A549 (cell line): ENCODE measurements at regions not wholly inside any gene's neighbourhood (a gene's known extent, or its start where the extent isn't known, plus 50 kb on each side); places are given as distances from the start of the nearest gene placed in this dataset.

Source experiments
- ATAC-seq, 2 experiments: fragments of 200-7000 bp in 1 of 2; fragments of >200 bp in 1 of 2; cut with Nextera tagmentation in 1 of 2; cut with Tn5 transposase in 1 of 2; 3 replicates each; pipeline versions ENCODE4 v1.8.0 to v1.9.1; 2018 to 2020; ENCODE audit warnings: mild to moderate bottlenecking in 1 of 2, moderate library complexity in 1 of 2
- CTCF ChIA-PET: fragments of 300-600 bp; sonication (Branson Sonifier 250); formaldehyde crosslinking; extraction: SDS; loops from one replicate; lab custom pipeline; 2021; ENCODE audit warnings: antibody characterized with exemption, inconsistent platforms; lab: Yijun Ruan, JAX
- POLR2A ChIA-PET: fragments of 350-600 bp; formaldehyde crosslinking; extraction: SDS; loops from one replicate; lab custom pipeline; 2021; ENCODE audit warnings: antibody characterized with exemption, inconsistent platforms; lab: Yijun Ruan, JAX
- DNase-seq, 2 experiments: peaks; one replicate each; pipeline versions ENCODE4 v3.0.0 to v3.0.0-alpha.2; 2011 to 2016; ENCODE audit warnings: low read depth in 1 of 2, low spot score in 1 of 2
- FAIRE-seq: peaks from 2 replicates; lab custom pipeline; 2011; peaks lifted over from hg19 to GRCh38; lab: Jason Lieb, UNC
- H3K27ac ChIP-seq, 2 experiments: fragments of >200 bp; sonication (Bioruptor Twin); formaldehyde crosslinking; 3 replicates each; pipeline ENCODE4 v1.5.1; 2016 to 2017
- H3K4me1 ChIP-seq: fragments of >200 bp; sonication (Bioruptor Twin); formaldehyde crosslinking; 3 replicates; pipeline ENCODE4 v1.6.1; 2016
- H3K4me2 ChIP-seq: fragments of >200 bp; sonication (Bioruptor Twin); formaldehyde crosslinking; 3 replicates; pipeline ENCODE4 v1.6.1; 2016
- H3K4me3 ChIP-seq: fragments of >200 bp; sonication (Bioruptor Twin); formaldehyde crosslinking; 3 replicates; pipeline ENCODE4 v1.5.1; 2016
- H3K9me3 ChIP-seq: fragments of >200 bp; sonication (Bioruptor Twin); formaldehyde crosslinking; 3 replicates; pipeline ENCODE4 v1.6.1; 2016
- BHLHE40 ChIP-seq: IDR thresholded peaks from 2 replicates; pipeline ENCODE4 v1.6.1; 2012; ENCODE audit warnings: low read depth, low read length, inconsistent platforms
- CBX2 ChIP-seq: fragments of 200-600 bp; sonication (generic); IDR thresholded peaks from 2 replicates; pipeline ENCODE4 v1.6.1; 2016; ENCODE audit warnings: low read depth, mild to moderate bottlenecking, borderline replicate concordance
- CEBPB ChIP-seq, 2 experiments: fragments of >200 bp in 1 of 2; sonication (Bioruptor Twin) in 1 of 2; formaldehyde crosslinking in 1 of 2; IDR thresholded peaks; 2 replicates each; pipeline ENCODE4 v1.6.1; 2012 to 2016
- CHD4 ChIP-seq: fragments of 200-600 bp; sonication (generic); IDR thresholded peaks from 2 replicates; pipeline ENCODE4 v1.6.1; 2016; ENCODE audit warnings: antibody characterized with exemption, mild to moderate bottlenecking, borderline replicate concordance
- EHF ChIP-seq: fragments of 250-450 bp; sonication (Bioruptor Pico); IDR thresholded peaks from 2 replicates; pipeline ENCODE4 v1.5.0; 2020; ENCODE audit warnings: mild to moderate bottlenecking
- EP300 ChIP-seq, 2 experiments: fragments of >200 bp; sonication (Bioruptor Twin); formaldehyde crosslinking; IDR thresholded peaks; 2 replicates in 1 of 2; 3 replicates in 1 of 2; pipeline ENCODE4 v1.6.1; 2016 to 2017
- FOSL2 ChIP-seq, 2 experiments: fragments of 450-650 bp in 1 of 2; fragments of >200 bp in 1 of 2; sonication (Bioruptor Twin) in 1 of 2; formaldehyde crosslinking; IDR thresholded peaks; 2 replicates each; pipeline versions ENCODE4 v1.5.0 to v1.6.1; 2016 to 2020; ENCODE audit warnings: mild to moderate bottlenecking in 1 of 2, moderate library complexity in 1 of 2
- GATA3 ChIP-seq: IDR thresholded peaks from 2 replicates; pipeline ENCODE4 v1.6.1; 2012; ENCODE audit warnings: borderline replicate concordance
- HOXB13 ChIP-seq: fragments of 250-450 bp; sonication (Bioruptor Pico); IDR thresholded peaks from 2 replicates; pipeline ENCODE4 v1.5.0; 2020; ENCODE audit warnings: low read depth, mild to moderate bottlenecking, moderate library complexity
- JUN ChIP-seq, 2 experiments: fragments of >200 bp; sonication (Bioruptor Twin); formaldehyde crosslinking; IDR thresholded peaks; 2 replicates in 1 of 2; 3 replicates in 1 of 2; pipeline ENCODE4 v1.6.1; 2016 to 2017
- JUNB ChIP-seq: fragments of >200 bp; sonication (Bioruptor Twin); formaldehyde crosslinking; IDR thresholded peaks from 2 replicates; pipeline ENCODE4 v1.6.1; 2016
- KDM1A ChIP-seq: fragments of 200-600 bp; sonication (generic); IDR thresholded peaks from 2 replicates; pipeline ENCODE4 v1.6.1; 2016; ENCODE audit warnings: low read depth, mild to moderate bottlenecking
- KDM5A ChIP-seq: fragments of 200-600 bp; sonication (generic); IDR thresholded peaks from 2 replicates; pipeline ENCODE4 v1.6.1; 2016; ENCODE audit warnings: antibody characterized with exemption, mild to moderate bottlenecking
- MAZ ChIP-seq: fragments of 150-350 bp; IDR thresholded peaks from 2 replicates; pipeline ENCODE4 v1.6.1; 2014; ENCODE audit warnings: antibody characterized with exemption, low read depth, low read length, borderline replicate concordance
- POLR2A ChIP-seq: IDR thresholded peaks from 2 replicates; pipeline ENCODE4 v1.6.1; 2012; ENCODE audit warnings: mild to moderate bottlenecking, low read length
- POLR2AphosphoS2 ChIP-seq: conservative IDR thresholded peaks from 2 replicates; pipeline ENCODE4 v1.6.1; 2012; ENCODE audit warnings: low read length, improper control_type of control experiment, inconsistent platforms
- RAD21 ChIP-seq, 2 experiments: fragments of >200 bp in 1 of 2; sonication (Bioruptor Twin) in 1 of 2; formaldehyde crosslinking in 1 of 2; IDR thresholded peaks in 1 of 2; conservative IDR thresholded peaks in 1 of 2; 2 replicates in 1 of 2; 3 replicates in 1 of 2; pipeline ENCODE4 v1.6.1; 2012 to 2018; ENCODE audit warnings: inconsistent platforms in 1 of 2
- RARB ChIP-seq: fragments of 250-450 bp; sonication (Bioruptor Pico); IDR thresholded peaks from 2 replicates; pipeline ENCODE4 v1.8.0; 2021; ENCODE audit warnings: mild to moderate bottlenecking, moderate library complexity
- RCOR1 ChIP-seq: fragments of 150-350 bp; IDR thresholded peaks from 2 replicates; pipeline ENCODE4 v1.6.1; 2014; ENCODE audit warnings: antibody characterized with exemption, low read length, low read depth
- RFX5 ChIP-seq: fragments of 450-650 bp; IDR thresholded peaks from 2 replicates; pipeline ENCODE4 v1.7.1; 2014; ENCODE audit warnings: antibody characterized with exemption, mild to moderate bottlenecking, moderate library complexity
- SMC3 ChIP-seq: fragments of >200 bp; sonication (Bioruptor Twin); formaldehyde crosslinking; IDR thresholded peaks from 3 replicates; pipeline ENCODE4 v1.6.1; 2018; ENCODE audit warnings: inconsistent platforms
- TFCP2L1 ChIP-seq: fragments of 250-450 bp; sonication (Bioruptor Pico); IDR thresholded peaks from 2 replicates; pipeline ENCODE4 v1.5.0; 2021; ENCODE audit warnings: mild to moderate bottlenecking
- ZFP36 ChIP-seq: fragments of 450-650 bp; IDR thresholded peaks from 2 replicates; pipeline ENCODE4 v1.6.1; 2014; ENCODE audit warnings: borderline replicate concordance; ENCODE audit not compliant: partially characterized antibody
- WGBS: methylation state at CpG from one replicate; pipeline ENCODE4 v1.1.6; 2017; ENCODE audit errors: missing lambda C conversion rate; 5-methylcytosine and 5-hydroxymethylcytosine counted together
- TF ChIP-seq, protein P1 (sequence below): fragments of 250-450 bp; sonication (Bioruptor Pico); IDR thresholded peaks from 2 replicates; pipeline ENCODE4 v1.5.0; 2021; ENCODE audit warnings: mild to moderate bottlenecking, moderate library complexity, borderline replicate concordance
- TF ChIP-seq, protein P2 (sequence below): IDR thresholded peaks from 2 replicates; pipeline ENCODE4 v1.6.1; 2012
- TF ChIP-seq, protein P3 (sequence below): IDR thresholded peaks from 2 replicates; pipeline ENCODE4 v1.6.1; 2012
- TF ChIP-seq, protein P4 (sequence below): IDR thresholded peaks from 2 replicates; pipeline ENCODE4 v1.6.1; 2012; ENCODE audit warnings: low read depth, borderline replicate concordance
- TF ChIP-seq, protein P5 (sequence below): fragments of >200 bp; sonication (Bioruptor Twin); formaldehyde crosslinking; IDR thresholded peaks from 3 replicates; pipeline ENCODE4 v1.5.1; 2016
- TF ChIP-seq, protein P6 (sequence below): fragments of >200 bp; sonication (Bioruptor Twin); formaldehyde crosslinking; IDR thresholded peaks from 3 replicates; pipeline ENCODE4 v1.6.1; 2016
- TF ChIP-seq, protein P7 (sequence below): fragments of >200 bp; sonication (Bioruptor Twin); formaldehyde crosslinking; IDR thresholded peaks from 2 replicates; pipeline ENCODE4 v1.6.1; 2016

DNA sequence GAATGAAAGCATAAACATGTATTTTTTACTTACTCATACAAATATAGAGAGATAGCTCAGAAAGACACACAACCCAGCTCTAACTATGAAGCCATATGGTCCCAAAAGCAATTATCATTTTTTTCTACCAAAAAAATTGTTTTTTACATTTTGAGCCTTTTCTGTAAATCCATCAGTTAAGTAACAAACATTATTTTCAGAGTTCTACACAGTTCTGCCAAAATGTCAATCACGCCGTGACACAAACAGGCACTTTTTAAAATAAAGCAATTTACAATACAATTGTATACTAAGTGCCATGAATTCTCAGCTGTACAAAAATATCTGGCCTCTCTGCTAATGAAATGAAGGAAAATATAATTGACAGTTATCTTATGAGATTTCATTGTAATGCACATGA lies 201.4 kb upstream of the ID4 start:
- Histone ChIP-seq H3K4me2 (no peak overlapping the region), H3K9me3 (no peaks in the 10 kb centered on the region), H3K4me3 (no peak overlapping the region)
- FAIRE-seq, result no peak
- POLR2A ChIA-PET, result no interaction called here
- ATAC-seq, result no peak
- TF ChIP-seq CBX2 (no peak), RCOR1 (no peak), JUN (IDR thresholded peaks at IDR 0.05) (no peak), POLR2AphosphoS2 (no peak), MAZ (no peak), POLR2A (no peak), RAD21 (conservative IDR thresholded peaks at IDR 0.05 in 1 of 2, IDR thresholded peaks at IDR 0.05 in 1 of 2) (no peak), TFCP2L1 (CRISPR knock-in tag) (no peak), HOXB13 (no peak), RFX5 (no peak), EP300 (IDR thresholded peaks at IDR 0.05) (no peak), ZFP36 (no peak), FOSL2 (IDR thresholded peaks at IDR 0.05) (no peak), FOSL2 (CRISPR knock-in tag; IDR thresholded peaks at IDR 0.05) (no peak), CHD4 (no peak)
- TF ChIP-seq, protein P1, sequence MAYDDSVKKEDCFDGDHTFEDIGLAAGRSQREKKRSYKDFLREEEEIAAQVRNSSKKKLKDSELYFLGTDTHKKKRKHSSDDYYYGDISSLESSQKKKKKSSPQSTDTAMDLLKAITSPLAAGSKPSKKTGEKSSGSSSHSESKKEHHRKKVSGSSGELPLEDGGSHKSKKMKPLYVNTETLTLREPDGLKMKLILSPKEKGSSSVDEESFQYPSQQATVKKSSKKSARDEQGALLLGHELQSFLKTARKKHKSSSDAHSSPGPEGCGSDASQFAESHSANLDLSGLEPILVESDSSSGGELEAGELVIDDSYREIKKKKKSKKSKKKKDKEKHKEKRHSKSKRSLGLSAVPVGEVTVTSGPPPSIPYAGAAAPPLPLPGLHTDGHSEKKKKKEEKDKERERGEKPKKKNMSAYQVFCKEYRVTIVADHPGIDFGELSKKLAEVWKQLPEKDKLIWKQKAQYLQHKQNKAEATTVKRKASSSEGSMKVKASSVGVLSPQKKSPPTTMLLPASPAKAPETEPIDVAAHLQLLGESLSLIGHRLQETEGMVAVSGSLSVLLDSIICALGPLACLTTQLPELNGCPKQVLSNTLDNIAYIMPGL (CRISPR knock-in tag), result no peak
- TF ChIP-seq, protein P2, sequence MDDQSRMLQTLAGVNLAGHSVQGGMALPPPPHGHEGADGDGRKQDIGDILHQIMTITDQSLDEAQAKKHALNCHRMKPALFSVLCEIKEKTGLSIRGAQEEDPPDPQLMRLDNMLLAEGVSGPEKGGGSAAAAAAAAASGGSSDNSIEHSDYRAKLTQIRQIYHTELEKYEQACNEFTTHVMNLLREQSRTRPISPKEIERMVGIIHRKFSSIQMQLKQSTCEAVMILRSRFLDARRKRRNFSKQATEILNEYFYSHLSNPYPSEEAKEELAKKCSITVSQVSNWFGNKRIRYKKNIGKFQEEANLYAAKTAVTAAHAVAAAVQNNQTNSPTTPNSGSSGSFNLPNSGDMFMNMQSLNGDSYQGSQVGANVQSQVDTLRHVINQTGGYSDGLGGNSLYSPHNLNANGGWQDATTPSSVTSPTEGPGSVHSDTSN, result no peak
- TF ChIP-seq, all 56 proteins: peak for 0
- Histone ChIP-seq H3K4me1 (no peaks in the 10 kb centered on the region), H3K27ac (no peak overlapping the region)
- no peak for DNase-seq
- CTCF ChIA-PET, result no interaction called here
- WGBS, result 85% methylated on average over 2 of the region's 2 CpGs

DNA sequence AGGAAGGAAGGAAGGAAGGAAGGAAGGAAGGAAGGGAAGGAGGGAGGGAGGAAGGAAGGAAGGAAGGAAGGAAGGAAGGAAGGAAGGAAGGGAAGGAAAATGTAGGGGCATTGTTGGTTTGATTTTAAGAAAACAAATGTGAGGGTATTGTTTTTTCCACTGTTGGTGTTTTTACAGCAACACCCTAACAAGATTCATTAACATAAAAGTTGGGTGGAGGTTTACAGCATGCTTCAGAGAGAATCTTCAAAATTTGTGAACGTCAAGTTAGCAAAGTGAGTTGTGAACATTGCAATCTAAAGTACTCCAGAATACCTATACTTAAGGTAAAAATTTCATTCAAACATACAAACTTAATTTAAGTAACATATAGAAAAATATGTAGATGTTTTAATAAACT lies 200.2 kb upstream of the ID4 start:
- no peak overlapping the region for H3K4me2 ChIP-seq
- H3K27ac ChIP-seq, result no peak overlapping the region
- H3K9me3 ChIP-seq, result no peaks in the 10 kb centered on the region
- TF ChIP-seq SMC3 (no peak), RARB (CRISPR knock-in tag) (no peak), RCOR1 (no peak), MAZ (no peak), BHLHE40 (no peak)
- WGBS, result 82% methylated on average over 1 of the region's 1 CpG
- no peak for FAIRE-seq
- POLR2A ChIA-PET, result no interaction called here
- H3K4me1 ChIP-seq, result no peaks in the 10 kb centered on the region
- CTCF ChIA-PET, result no interaction called here
- H3K4me3 ChIP-seq, result no peak overlapping the region
- no peak for ATAC-seq
- no peak for DNase-seq

DNA sequence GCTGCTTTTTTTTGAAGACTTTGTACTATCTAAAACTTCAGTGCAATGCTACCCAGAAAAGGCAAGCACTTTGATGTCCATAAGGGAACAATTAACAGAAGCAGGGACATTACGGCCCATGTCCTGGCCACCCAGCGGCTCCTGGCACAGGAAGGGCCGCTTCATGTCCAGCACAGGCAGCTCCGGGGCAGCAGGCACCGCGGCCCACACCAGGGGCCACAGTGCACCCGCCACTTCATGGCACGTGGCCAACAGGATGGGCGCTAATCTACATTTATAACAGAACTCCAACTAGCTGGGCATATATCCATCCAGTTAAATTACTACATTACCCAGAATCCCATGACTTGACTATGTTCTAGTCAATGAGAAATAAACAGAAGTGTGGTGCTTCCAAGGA lies 198.2 kb upstream of the ID4 start:
- H3K4me3 ChIP-seq, result no peak overlapping the region
- FAIRE-seq (no peak), DNase-seq (no peak), ATAC-seq (no peak)
- 88% methylated on average over 1 of the region's 9 CpGs for WGBS
- CTCF ChIA-PET, result no interaction called here
- H3K27ac ChIP-seq, result no peak overlapping the region
- no peaks in the 10 kb centered on the region for H3K9me3 ChIP-seq
- H3K4me2 ChIP-seq, result no peak overlapping the region
- no peaks in the 10 kb centered on the region for H3K4me1 ChIP-seq
- POLR2A ChIA-PET, result no interaction called here
- TF ChIP-seq CEBPB (IDR thresholded peaks at IDR 0.05) (no peak), RAD21 (conservative IDR thresholded peaks at IDR 0.05 in 1 of 2, IDR thresholded peaks at IDR 0.05 in 1 of 2) (no peak), GATA3 (no peak), MAZ (no peak), EHF (no peak), JUNB (no peak), FOSL2 (IDR thresholded peaks at IDR 0.05) (no peak), FOSL2 (CRISPR knock-in tag; IDR thresholded peaks at IDR 0.05) (no peak), KDM5A (no peak), KDM1A (no peak), ZFP36 (no peak)
- TF ChIP-seq, protein P3, sequence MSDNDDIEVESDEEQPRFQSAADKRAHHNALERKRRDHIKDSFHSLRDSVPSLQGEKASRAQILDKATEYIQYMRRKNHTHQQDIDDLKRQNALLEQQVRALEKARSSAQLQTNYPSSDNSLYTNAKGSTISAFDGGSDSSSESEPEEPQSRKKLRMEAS, result no peak
- TF ChIP-seq, protein P4, sequence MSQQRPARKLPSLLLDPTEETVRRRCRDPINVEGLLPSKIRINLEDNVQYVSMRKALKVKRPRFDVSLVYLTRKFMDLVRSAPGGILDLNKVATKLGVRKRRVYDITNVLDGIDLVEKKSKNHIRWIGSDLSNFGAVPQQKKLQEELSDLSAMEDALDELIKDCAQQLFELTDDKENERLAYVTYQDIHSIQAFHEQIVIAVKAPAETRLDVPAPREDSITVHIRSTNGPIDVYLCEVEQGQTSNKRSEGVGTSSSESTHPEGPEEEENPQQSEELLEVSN, result no peak
- TF ChIP-seq, protein P5, sequence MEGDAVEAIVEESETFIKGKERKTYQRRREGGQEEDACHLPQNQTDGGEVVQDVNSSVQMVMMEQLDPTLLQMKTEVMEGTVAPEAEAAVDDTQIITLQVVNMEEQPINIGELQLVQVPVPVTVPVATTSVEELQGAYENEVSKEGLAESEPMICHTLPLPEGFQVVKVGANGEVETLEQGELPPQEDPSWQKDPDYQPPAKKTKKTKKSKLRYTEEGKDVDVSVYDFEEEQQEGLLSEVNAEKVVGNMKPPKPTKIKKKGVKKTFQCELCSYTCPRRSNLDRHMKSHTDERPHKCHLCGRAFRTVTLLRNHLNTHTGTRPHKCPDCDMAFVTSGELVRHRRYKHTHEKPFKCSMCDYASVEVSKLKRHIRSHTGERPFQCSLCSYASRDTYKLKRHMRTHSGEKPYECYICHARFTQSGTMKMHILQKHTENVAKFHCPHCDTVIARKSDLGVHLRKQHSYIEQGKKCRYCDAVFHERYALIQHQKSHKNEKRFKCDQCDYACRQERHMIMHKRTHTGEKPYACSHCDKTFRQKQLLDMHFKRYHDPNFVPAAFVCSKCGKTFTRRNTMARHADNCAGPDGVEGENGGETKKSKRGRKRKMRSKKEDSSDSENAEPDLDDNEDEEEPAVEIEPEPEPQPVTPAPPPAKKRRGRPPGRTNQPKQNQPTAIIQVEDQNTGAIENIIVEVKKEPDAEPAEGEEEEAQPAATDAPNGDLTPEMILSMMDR, result no peak
- TF ChIP-seq, protein P6, sequence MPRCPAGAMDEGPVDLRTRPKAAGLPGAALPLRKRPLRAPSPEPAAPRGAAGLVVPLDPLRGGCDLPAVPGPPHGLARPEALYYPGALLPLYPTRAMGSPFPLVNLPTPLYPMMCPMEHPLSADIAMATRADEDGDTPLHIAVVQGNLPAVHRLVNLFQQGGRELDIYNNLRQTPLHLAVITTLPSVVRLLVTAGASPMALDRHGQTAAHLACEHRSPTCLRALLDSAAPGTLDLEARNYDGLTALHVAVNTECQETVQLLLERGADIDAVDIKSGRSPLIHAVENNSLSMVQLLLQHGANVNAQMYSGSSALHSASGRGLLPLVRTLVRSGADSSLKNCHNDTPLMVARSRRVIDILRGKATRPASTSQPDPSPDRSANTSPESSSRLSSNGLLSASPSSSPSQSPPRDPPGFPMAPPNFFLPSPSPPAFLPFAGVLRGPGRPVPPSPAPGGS, result no peak
- TF ChIP-seq, protein P7, sequence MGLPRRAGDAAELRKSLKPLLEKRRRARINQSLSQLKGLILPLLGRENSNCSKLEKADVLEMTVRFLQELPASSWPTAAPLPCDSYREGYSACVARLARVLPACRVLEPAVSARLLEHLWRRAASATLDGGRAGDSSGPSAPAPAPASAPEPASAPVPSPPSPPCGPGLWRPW, result no peak
